K562 (cell line): ENCODE measurements at regions not wholly inside any gene's neighbourhood (a gene's known extent, or its start where the extent isn't known, plus 50 kb on each side); places are given as distances from the start of the nearest gene placed in this dataset.

Source experiments
- ATAC-seq: fragments of 200-7000 bp; cut with Tn5 transposase; 3 replicates; pipeline ENCODE4 v1.9.1; 2020; ENCODE audit warnings: moderate library complexity
- BruUV-seq: library from RNA; stranded (reverse); fragments of 400-500 nt; replicated peaks from 2 replicates; lab custom pipeline; 2021; lab: Mats Ljungman, UMichigan
- CTCF ChIA-PET: fragments of 300-600 bp; formaldehyde crosslinking; extraction: SDS; loops from one replicate; lab custom pipeline; 2021; ENCODE audit warnings: low intra/inter-chr PET ratio; lab: Yijun Ruan, JAX
- POLR2A ChIA-PET: fragments of 300-600, 350-650 bp; sonication (Branson Sonifier 250); formaldehyde crosslinking; extraction: SDS; loops from one replicate; lab custom pipeline; 2021; ENCODE audit warnings: antibody characterized with exemption, inconsistent platforms; lab: Yijun Ruan, JAX
- DNase-seq, 4 experiments: peaks; one replicate each; pipeline versions ENCODE4 v3.0.0 to v3.0.0-alpha.2; 2011 to 2018; ENCODE audit warnings: low spot score in 3 of 4, mixed read lengths in 3 of 4; ENCODE audit errors: extremely low read depth in 1 of 4
- FAIRE-seq: peaks from 2 replicates; lab custom pipeline; 2011; peaks lifted over from hg19 to GRCh38; lab: Jason Lieb, UNC
- H2AFZ ChIP-seq: 2 replicates; pipeline ENCODE4 v1.6.0; 2011; ENCODE audit warnings: low read depth, low read length, control low read depth, inconsistent platforms
- H3K27ac ChIP-seq: fragments of 200-600 bp; 3 replicates; pipeline ENCODE4 v1.8.0; 2011; ENCODE audit warnings: low read depth, mild to moderate bottlenecking, control low read depth, inconsistent platforms, low read length, moderate library complexity, mixed read lengths; ENCODE audit errors: extremely low read depth
- H3K27me3 ChIP-seq, 2 experiments: fragments of 300-600 bp in 1 of 2; 2 replicates in 1 of 2; 3 replicates in 1 of 2; pipeline versions ENCODE4 v1.6.0 to v1.8.0; 2011; ENCODE audit warnings: inconsistent platforms in 2 of 2, low read length in 2 of 2, mild to moderate bottlenecking in 1 of 2, mixed read lengths in 1 of 2, moderate library complexity in 1 of 2; ENCODE audit not compliant: control insufficient read depth in 2 of 2, insufficient read depth in 2 of 2
- H3K36me3 ChIP-seq: fragments of 300-600 bp; 3 replicates; pipeline ENCODE4 v1.8.0; 2011; ENCODE audit warnings: mild to moderate bottlenecking, low read length, inconsistent platforms; ENCODE audit not compliant: control insufficient read depth, insufficient read depth
- H3K4me1 ChIP-seq, 2 experiments: fragments of 200-600 bp in 1 of 2; replicated peaks in 1 of 2; 2 replicates in 1 of 2; 3 replicates in 1 of 2; pipeline versions ENCODE4 v1.5.1 to v1.8.0; 2011; ENCODE audit warnings: inconsistent platforms in 2 of 2, low read length in 2 of 2, mild to moderate bottlenecking in 1 of 2, mixed read lengths in 1 of 2, moderate library complexity in 1 of 2; ENCODE audit not compliant: control insufficient read depth in 2 of 2, insufficient read depth in 2 of 2
- H3K4me2 ChIP-seq: 2 replicates; pipeline ENCODE4 v1.6.1; 2011; ENCODE audit warnings: low read length, control low read depth, inconsistent platforms, mixed read lengths; ENCODE audit not compliant: insufficient read depth
- H3K4me3 ChIP-seq: fragments of 200-600 bp; sonication (generic), shearing (Covaris generic); 2 replicates; pipeline ENCODE4 v1.5.1; 2016; ENCODE audit warnings: control low read depth, inconsistent platforms
- H3K79me2 ChIP-seq: fragments of 200-600 bp; 3 replicates; pipeline ENCODE4 v1.8.0; 2011; ENCODE audit warnings: low read length, inconsistent platforms; ENCODE audit not compliant: control insufficient read depth, insufficient read depth
- H3K9ac ChIP-seq, 2 experiments: 2 replicates each; pipeline versions ENCODE4 v1.6.0 to v1.6.1; 2011; ENCODE audit warnings: low read depth in 2 of 2, low read length in 2 of 2, control low read depth in 1 of 2, inconsistent platforms in 1 of 2, mild to moderate bottlenecking in 1 of 2, mixed read lengths in 1 of 2; ENCODE audit not compliant: insufficient read depth in 1 of 2
- H3K9me1 ChIP-seq: one replicate; pipeline ENCODE4 v1.6.0; 2011; ENCODE audit warnings: inconsistent platforms, mild to moderate bottlenecking, low read length, moderate library complexity; ENCODE audit not compliant: control insufficient read depth, insufficient read depth
- H3K9me3 ChIP-seq: replicated peaks from 2 replicates; pipeline ENCODE4 v1.5.1; 2011; ENCODE audit warnings: low read depth, low read length, inconsistent platforms; ENCODE audit not compliant: control insufficient read depth, insufficient read depth
- H4K20me1 ChIP-seq: replicated peaks from 2 replicates; pipeline ENCODE4 v1.6.1; 2011; ENCODE audit warnings: low read length, inconsistent platforms, mixed read lengths; ENCODE audit not compliant: control insufficient read depth, insufficient read depth
- BRD4 ChIP-seq: fragments of 200-600 bp; sonication (generic); IDR thresholded peaks from 2 replicates; pipeline ENCODE4 v1.6.1; 2017; ENCODE audit warnings: inconsistent platforms
- CREM ChIP-seq: IDR thresholded peaks from 2 replicates; pipeline ENCODE4 v1.6.1; 2014; ENCODE audit warnings: antibody characterized with exemption, low read depth
- HNRNPK ChIP-seq: fragments of 200-400 bp; formaldehyde crosslinking; IDR thresholded peaks from one replicate; pipeline ENCODE4 v1.6.1; 2018; ENCODE audit warnings: mild to moderate bottlenecking, low read depth, low read length; ENCODE audit not compliant: poor library complexity, severe bottlenecking
- MTA1 ChIP-seq: fragments of 450-650 bp; IDR thresholded peaks from 2 replicates; pipeline ENCODE4 v1.6.1; 2017; ENCODE audit warnings: borderline replicate concordance
- NEUROD1 ChIP-seq: fragments of 150-350 bp; IDR thresholded peaks from 2 replicates; pipeline ENCODE4 v1.6.1; 2014; ENCODE audit warnings: borderline replicate concordance, low read length, low read depth; ENCODE audit not compliant: partially characterized antibody
- NFYB ChIP-seq: IDR thresholded peaks from 2 replicates; pipeline ENCODE4 v1.6.1; 2011; ENCODE audit warnings: mild to moderate bottlenecking, moderate library complexity; ENCODE audit not compliant: insufficient read length; ENCODE audit errors: extremely low read depth
- PHF20 ChIP-seq: fragments of 450-650 bp; IDR thresholded peaks from 2 replicates; pipeline ENCODE4 v1.6.1; 2018; ENCODE audit not compliant: partially characterized antibody
- POLR2A ChIP-seq: fragments of 450-650 bp; conservative IDR thresholded peaks from 2 replicates; pipeline ENCODE4 v1.6.1; 2016
- POLR2AphosphoS5 ChIP-seq: IDR thresholded peaks from 2 replicates; pipeline ENCODE4 v1.6.1; 2011; ENCODE audit warnings: mild to moderate bottlenecking, low read depth, low read length, moderate library complexity; ENCODE audit not compliant: control insufficient read depth, insufficient read depth
- TARDBP ChIP-seq: fragments of 450-650 bp; IDR thresholded peaks from 2 replicates; pipeline ENCODE4 v1.6.1; 2016
- ZNF217 ChIP-seq: sonication (generic); formaldehyde crosslinking; IDR thresholded peaks from 2 replicates; pipeline ENCODE4 v1.8.0; 2022; ENCODE audit warnings: mild to moderate bottlenecking, missing genetic modification reagents
- ZNF436 ChIP-seq: fragments of 250-450, 450-650 bp; sonication (Bioruptor Pico); formaldehyde crosslinking; IDR thresholded peaks from 2 replicates; pipeline ENCODE4 v1.7.0; 2020; ENCODE audit warnings: mild to moderate bottlenecking
- WGBS: fragments of 100-300 bp; shearing (Covaris generic); methylation state at CpG from one replicate; pipeline ENCODE4 v1.1.6; 2016; ENCODE audit warnings: low coverage, mixed read lengths; ENCODE audit not compliant: insufficient coverage; ENCODE audit errors: missing lambda C conversion rate; 5-methylcytosine and 5-hydroxymethylcytosine counted together
- in situ Hi-C: fragments of 300-500 bp; cut with MboI; formaldehyde crosslinking; loops from 4 replicates; pipeline ENCODE4 v1.15.0; 2018; ENCODE audit warnings: inconsistent platforms, mixed read lengths
- intact Hi-C: fragments of 100-400 bp; cut with micrococcal nuclease; formaldehyde crosslinking; loops from 2 replicates; pipeline ENCODE4 v1.14.2; 2022
- TF ChIP-seq, protein P1 (sequence below): sonication (generic); formaldehyde crosslinking; IDR thresholded peaks from 2 replicates; pipeline ENCODE4 v1.8.0; 2022; ENCODE audit warnings: mild to moderate bottlenecking, missing genetic modification reagents
- TF ChIP-seq, protein P2 (sequence below), 2 experiments: fragments of 450-650 bp in 1 of 2; sonication (generic) in 1 of 2; formaldehyde crosslinking in 1 of 2; IDR thresholded peaks in 1 of 2; conservative IDR thresholded peaks in 1 of 2; 2 replicates each; pipeline versions ENCODE4 v1.6.1 to v1.8.1; 2016 to 2023; ENCODE audit warnings: mild to moderate bottlenecking in 2 of 2, moderate library complexity in 2 of 2, inconsistent platforms in 1 of 2, missing genetic modification reagents in 1 of 2

DNA sequence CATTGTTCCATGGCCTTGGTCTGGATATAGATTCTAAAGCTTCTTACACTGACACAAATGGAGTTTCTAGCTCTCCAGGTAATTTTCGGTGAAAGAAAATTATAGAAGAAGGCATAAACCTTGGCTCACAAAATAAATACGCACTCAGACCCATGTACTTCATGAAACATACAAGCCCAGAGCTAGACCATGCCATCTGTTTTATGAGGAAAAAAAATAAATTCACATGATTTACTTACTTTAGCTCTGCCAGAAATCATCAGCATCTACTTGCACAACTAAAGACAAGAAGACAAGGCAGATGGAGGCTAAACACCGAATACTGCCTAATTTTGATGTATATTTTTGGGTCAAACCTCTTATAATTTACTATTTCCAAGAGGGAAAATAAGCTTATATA is 197.4 kb upstream of the KLF14 start (continued):
- TF ChIP-seq, protein P1, sequence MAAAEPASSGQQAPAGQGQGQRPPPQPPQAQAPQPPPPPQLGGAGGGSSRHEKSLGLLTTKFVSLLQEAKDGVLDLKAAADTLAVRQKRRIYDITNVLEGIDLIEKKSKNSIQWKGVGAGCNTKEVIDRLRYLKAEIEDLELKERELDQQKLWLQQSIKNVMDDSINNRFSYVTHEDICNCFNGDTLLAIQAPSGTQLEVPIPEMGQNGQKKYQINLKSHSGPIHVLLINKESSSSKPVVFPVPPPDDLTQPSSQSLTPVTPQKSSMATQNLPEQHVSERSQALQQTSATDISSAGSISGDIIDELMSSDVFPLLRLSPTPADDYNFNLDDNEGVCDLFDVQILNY (CRISPR knock-in tag) = no peak
- no peak for TF ChIP-seq BRD4
- TF ChIP-seq HNRNPK = no peak
- TF ChIP-seq ZNF217 = no peak
- TF ChIP-seq ZNF436 (CRISPR knock-in tag) = no peak
- no peak for TF ChIP-seq NFYB
- TF ChIP-seq CREM = no peak

- H3K4me3 ChIP-seq = no peak overlapping the region
- ChIA-PET POLR2A (interaction anchor here (1.0 to 4.1 kb wide), 6 partner anchors 9 to 23 kb away, joined by 4 to 32 read pairs (median 6); no protein-coding TSS in a partner anchor), CTCF (no interaction called here)
- 78% methylated on average over 5 of the region's 5 CpGs for whole genome bisulfite sequencing
- no peak for ATAC-seq
- no peaks in the 10 kb centered on the region for H3K27me3 ChIP-seq
- H3K9ac ChIP-seq = no peak overlapping the region
- FAIRE-seq = no peak
- no peaks in the 10 kb centered on the region for H3K9me3 ChIP-seq
- H3K36me3 ChIP-seq = peaks cover 3% of the 10 kb centered on the region; the same call in 1 of the 3 replicates
- H3K27ac ChIP-seq = no peak overlapping the region
- peaks cover 5 to 8% of the 10 kb centered on the region in 2 experiments; a peak in 4 of 5 replicates for H3K4me1 ChIP-seq
- no peaks in the 10 kb centered on the region for H3K9me1 ChIP-seq
- no peak for DNase-seq
- in situ Hi-C loops = no loop called here
- H4K20me1 ChIP-seq = no peaks in the 10 kb centered on the region
- no peak overlapping the region for H2AFZ ChIP-seq
- BruUV-seq = no TSS peak
- TF ChIP-seq, protein P2, sequence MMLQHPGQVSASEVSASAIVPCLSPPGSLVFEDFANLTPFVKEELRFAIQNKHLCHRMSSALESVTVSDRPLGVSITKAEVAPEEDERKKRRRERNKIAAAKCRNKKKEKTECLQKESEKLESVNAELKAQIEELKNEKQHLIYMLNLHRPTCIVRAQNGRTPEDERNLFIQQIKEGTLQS (IDR thresholded peaks at IDR 0.05) = no peak
- TF ChIP-seq, protein P2 (CRISPR knock-in tag; conservative IDR thresholded peaks at IDR 0.05) = no peak
- TF ChIP-seq POLR2A (no peak), MTA1 (no peak), TARDBP (no peak), NEUROD1 (no peak), POLR2AphosphoS5 (no peak), PHF20 (no peak)
- no peak overlapping the region for H3K4me2 ChIP-seq
- no peaks in the 10 kb centered on the region for H3K79me2 ChIP-seq
- intact Hi-C loops = no loop called here
Observed at GRCh38 chr7:130932088-130932487, 198.1 kb upstream of the KLF14 start.
